Tibial nerve (tissue), 4 donors: ENCODE measurements at regions not wholly inside any gene's neighbourhood (a gene's known extent, or its start where the extent isn't known, plus 50 kb on each side); places are given as distances from the start of the nearest gene placed in this dataset.

Experiments used
- DNase-seq, 2 donors: peaks; one replicate each; pipeline ENCODE4 v3.0.0-alpha.2; 2019; ENCODE audit warnings: low spot score in 2 of 2
- H3K27ac ChIP-seq, 4 donors: fragments of 200-600 bp; sonication (generic) in 3 of 4; one replicate each; pipeline ENCODE4 v1.5.1; 2017 to 2019; ENCODE audit warnings: mild to moderate bottlenecking in 1 of 4
- H3K27me3 ChIP-seq, 2 donors: fragments of 200-600 bp; sonication (generic) in 1 of 2; one replicate each; pipeline versions ENCODE4 v1.5.1 to v1.6.0; 2017 to 2019
- H3K36me3 ChIP-seq, 3 donors: fragments of 200-600 bp; sonication (generic); one replicate each; pipeline ENCODE4 v1.5.1; 2018 to 2019
- H3K4me1 ChIP-seq, 4 donors: fragments of 200-600 bp; sonication (generic) in 3 of 4; one replicate each; pipeline ENCODE4 v1.5.1; 2017 to 2019
- H3K4me3 ChIP-seq, 4 donors: fragments of 200-600 bp; sonication (generic) in 3 of 4; one replicate each; pipeline ENCODE4 v1.5.1; 2017 to 2019; ENCODE audit warnings: mild to moderate bottlenecking in 1 of 4, moderate library complexity in 1 of 4
- H3K9me3 ChIP-seq, 4 donors: fragments of 200-600 bp; sonication (generic) in 3 of 4; one replicate each; pipeline ENCODE4 v1.5.1; 2017 to 2019
- CTCF ChIP-seq, 5 experiments: fragments of 200-600 bp in 3 of 5; fragments of 450-650 bp in 2 of 5; sonication (generic) in 3 of 5; IDR thresholded peaks; one replicate each; pipeline ENCODE4 v1.5.1; 2016 to 2019; ENCODE audit warnings: antibody characterized with exemption in 5 of 5, mild to moderate bottlenecking in 3 of 5, moderate library complexity in 2 of 5
- EP300 ChIP-seq, 2 donors: sonication (generic); formaldehyde crosslinking; IDR thresholded peaks; one replicate each; pipeline ENCODE4 v1.6.1; 2017; ENCODE audit warnings: antibody characterized with exemption in 2 of 2, mild to moderate bottlenecking in 1 of 2
- POLR2A ChIP-seq, 2 donors: fragments of 450-650 bp; IDR thresholded peaks; one replicate each; pipeline ENCODE4 v1.6.1; 2017; ENCODE audit warnings: antibody characterized with exemption in 2 of 2, mild to moderate bottlenecking in 2 of 2, moderate library complexity in 2 of 2
- WGBS, 2 donors: methylation state at CpG; one replicate each; pipeline ENCODE4 v1.1.5; 2018; 5-methylcytosine and 5-hydroxymethylcytosine counted together

DNA sequence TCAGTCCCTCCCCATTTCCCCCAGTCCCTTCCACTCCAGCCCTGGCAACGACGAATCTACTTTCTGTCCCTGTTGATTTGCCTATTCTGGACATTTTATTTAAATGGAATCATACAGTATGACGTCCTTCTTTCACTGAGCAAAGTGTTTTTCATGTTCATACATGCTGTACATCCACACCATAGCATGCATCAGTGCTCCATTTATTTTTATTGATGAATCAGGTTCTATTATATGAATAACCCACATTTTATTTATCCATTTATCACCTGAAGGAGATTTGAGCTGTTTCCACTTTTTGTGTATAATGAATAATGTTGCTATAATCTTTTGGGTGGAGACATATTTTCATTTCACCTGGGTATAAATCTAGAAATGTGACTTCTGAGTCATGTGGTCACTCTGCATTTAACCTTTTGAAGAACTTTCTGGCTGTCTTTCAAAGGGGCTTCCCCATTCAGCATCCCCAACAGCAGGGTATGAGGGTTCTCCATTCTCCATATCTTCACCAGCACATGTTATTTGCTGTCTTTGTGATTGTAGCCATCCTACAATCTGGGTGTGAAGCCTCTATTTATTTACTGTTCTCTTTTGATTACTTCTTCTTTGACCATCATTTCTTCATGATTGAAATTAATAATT, 531.7 kb downstream of the ETS1 start:
- TF ChIP-seq POLR2A (IDR thresholded peaks at IDR 0.05) (no peak), CTCF (IDR thresholded peaks at IDR 0.05) (no peak), EP300 (IDR thresholded peaks at IDR 0.05) (no peak)

GRCh38 chr11:128053981-128054931, 533.1 kb downstream of the ETS1 start:
- Histone ChIP-seq H3K27ac (no peak overlapping the region), H3K36me3 (no peaks in the 10 kb centered on the region), H3K9me3 (no peaks in the 10 kb centered on the region), H3K4me1 (peaks cover 0 to 9% (median 0%) of the 10 kb centered on the region in 4 donors), H3K27me3 (no peaks in the 10 kb centered on the region), H3K4me3 (no peak overlapping the region)
- 51 to 68% methylated on average over 2 of the region's 2 CpGs for WGBS, 2 donors
- no peak for DNase-seq
- no peak for TF ChIP-seq CTCF (IDR thresholded peaks at IDR 0.05)

More for the DNA sequence above, 531.7 kb downstream of the ETS1 start:
- Histone ChIP-seq H3K27ac (no peak overlapping the region), H3K36me3 (no peaks in the 10 kb centered on the region), H3K27me3 (no peaks in the 10 kb centered on the region), H3K4me1 (peaks cover 0 to 9% (median 0%) of the 10 kb centered on the region in 4 donors), H3K9me3 (no peaks in the 10 kb centered on the region), H3K4me3 (no peak overlapping the region)
- WGBS, 2 donors: 78 to 86% methylated on average over 3 of the region's 3 CpGs
- no peak for DNase-seq

- H3K9me3 ChIP-seq: no peaks in the 10 kb centered on the region
- no peak overlapping the region for H3K4me3 ChIP-seq
- peaks cover 0 to 9% (median 0%) of the 10 kb centered on the region in 4 donors for H3K4me1 ChIP-seq
- H3K27ac ChIP-seq: no peak overlapping the region
- no peak for DNase-seq
- WGBS, 2 donors: 9 to 19% methylated on average over 2 of the region's 2 CpGs
- TF ChIP-seq POLR2A (IDR thresholded peaks at IDR 0.05): no peak
- no peak for TF ChIP-seq CTCF (IDR thresholded peaks at IDR 0.05)
- no peak for TF ChIP-seq EP300 (IDR thresholded peaks at IDR 0.05)
- no peaks in the 10 kb centered on the region for H3K27me3 ChIP-seq
- H3K36me3 ChIP-seq: no peaks in the 10 kb centered on the region
Observed at GRCh38 chr11:128052912-128053641, 534.3 kb downstream of the ETS1 start.

DNA sequence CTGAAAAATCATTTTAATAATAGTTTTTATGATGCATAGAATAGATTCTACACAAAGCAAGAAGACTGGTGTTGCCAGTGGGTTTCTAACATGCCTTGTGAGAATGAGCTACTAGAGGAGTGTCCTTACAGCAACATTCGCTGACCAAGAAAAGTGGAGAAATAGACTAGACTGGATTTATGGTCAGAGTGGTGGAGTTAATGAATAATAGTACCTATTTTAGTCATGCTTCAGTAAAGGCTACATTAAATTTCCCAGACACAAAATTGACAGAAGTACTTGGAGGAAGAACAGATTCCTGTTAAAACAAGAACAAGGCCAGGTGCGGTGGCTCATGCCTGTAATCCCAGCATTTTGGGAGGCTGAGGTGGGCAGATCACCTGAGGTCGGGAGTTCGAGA, 539.2 kb downstream of the ETS1 start:
- TF ChIP-seq EP300 (IDR thresholded peaks at IDR 0.05) (no peak), CTCF (IDR thresholded peaks at IDR 0.05) (no peak)
- no peak overlapping the region for H3K27ac ChIP-seq
- H3K27me3 ChIP-seq: no peaks in the 10 kb centered on the region
- DNase-seq: no peak
- no peak overlapping the region for H3K4me3 ChIP-seq
- peaks cover 0 to 3% (median 0%) of the 10 kb centered on the region in 4 donors for H3K4me1 ChIP-seq
- 95 to 100% methylated on average over 4 of the region's 4 CpGs for WGBS, 2 donors
- H3K9me3 ChIP-seq: no peaks in the 10 kb centered on the region
- H3K36me3 ChIP-seq: no peaks in the 10 kb centered on the region
